Adrenal gland (tissue), 5 donors: ENCODE measurements at regions not wholly inside any gene's neighbourhood (a gene's known extent, or its start where the extent isn't known, plus 50 kb on each side); places are given as distances from the start of the nearest gene placed in this dataset.

Source experiments
- CTCF ChIP-seq, 6 experiments: fragments of 450-650 bp in 4 of 6; fragments of 200-600 bp in 2 of 6; sonication (generic) in 1 of 6; IDR thresholded peaks; 1 replicate in 5 of 6; 2 replicates in 1 of 6; pipeline versions ENCODE4 v1.5.1 to v1.8.0; 2016 to 2021; ENCODE audit warnings: antibody characterized with exemption in 6 of 6, mild to moderate bottlenecking in 2 of 6, moderate library complexity in 1 of 6
- POLR2A ChIP-seq, 2 donors: fragments of 450-650 bp; IDR thresholded peaks; one replicate each; pipeline ENCODE4 v1.6.1; 2017; ENCODE audit warnings: antibody characterized with exemption in 2 of 2, mild to moderate bottlenecking in 2 of 2, moderate library complexity in 1 of 2
- donor health status: DM: no; HTN: no; CAD: no.

- TF ChIP-seq CTCF (IDR thresholded peaks at IDR 0.05) (no peak), POLR2A (IDR thresholded peaks at IDR 0.05) (no peak)
Measured at GRCh38 chr2:15053542-15053941, 421.0 kb downstream of the LRATD1 start.
